ENCODE measurements at regions not wholly inside any gene's neighbourhood (a gene's known extent, or its start where the extent isn't known, plus 50 kb on each side); places are given as distances from the start of the nearest gene placed in this dataset.

- no peak for DNase-seq
Observed at GRCh38 chr7:22655781-22656180, 71.2 kb upstream of the IL6 start.

- no peak for DNase-seq
Observed at GRCh38 chr7:22654831-22655230, 72.2 kb upstream of the IL6 start.

GRCh38 chr7:22653951-22654350 lies 73.0 kb upstream of the IL6 start:
- DNase-seq: no peak

GRCh38 chr7:22651534-22652243 lies 75.3 kb upstream of the IL6 start:
- no peak for DNase-seq

GRCh38 chr7:22651036-22651435 lies 76.0 kb upstream of the IL6 start:
- no peak for DNase-seq

GRCh38 chr7:22649686-22650085 lies 77.3 kb upstream of the IL6 start:
- no peak for DNase-seq

GRCh38 chr7:22647451-22648257 lies 79.3 kb upstream of the IL6 start:
- no peak for DNase-seq

GRCh38 chr7:22645418-22646181 lies 81.4 kb upstream of the IL6 start:
- DNase-seq: no peak

GRCh38 chr7:22642454-22642853 lies 84.5 kb upstream of the IL6 start:
- no peak for DNase-seq

- peak; percentile 64 for DNase-seq
Observed at GRCh38 chr7:22640269-22640668, 86.7 kb upstream of the IL6 start.

GRCh38 chr7:22639396-22639795 lies 87.6 kb upstream of the IL6 start:
- no peak for DNase-seq

- no peak for DNase-seq
Observed at GRCh38 chr7:22635349-22635748, 91.7 kb upstream of the IL6 start.

GRCh38 chr7:22633954-22634474 lies 93.0 kb upstream of the IL6 start:
- DNase-seq: no peak

GRCh38 chr7:22633286-22633953 lies 93.6 kb upstream of the IL6 start:
- DNase-seq: no peak

- no peak for DNase-seq
Observed at GRCh38 chr7:22632674-22633073, 94.3 kb upstream of the IL6 start.

GRCh38 chr7:22631730-22632129 lies 95.3 kb upstream of the IL6 start:
- DNase-seq: no peak

GRCh38 chr7:22630069-22630468 lies 96.9 kb upstream of the IL6 start:
- no peak for DNase-seq

- DNase-seq: no peak
Observed at GRCh38 chr7:22629056-22629455, 97.9 kb upstream of the IL6 start.

- DNase-seq: no peak
Observed at GRCh38 chr7:22628112-22628511, 98.9 kb upstream of the IL6 start.

GRCh38 chr7:22627136-22627535 lies 99.9 kb upstream of the IL6 start:
- DNase-seq: no peak

- DNase-seq: no peak
Observed at GRCh38 chr7:22625251-22625650, 101.7 kb upstream of the IL6 start.

GRCh38 chr7:22624781-22625180 lies 102.2 kb upstream of the IL6 start:
- DNase-seq: no peak
